Heart left ventricle (tissue), 13 donors: ENCODE measurements at regions not wholly inside any gene's neighbourhood (a gene's known extent, or its start where the extent isn't known, plus 50 kb on each side); places are given as distances from the start of the nearest gene placed in this dataset.

Experiments
- POLR2A ChIP-seq, 2 donors: fragments of 450-650 bp; IDR thresholded peaks; one replicate each; pipeline ENCODE4 v1.6.1; 2017; ENCODE audit warnings: antibody characterized with exemption in 2 of 2, mild to moderate bottlenecking in 2 of 2, moderate library complexity in 2 of 2
- TF ChIP-seq, protein P1 (sequence below), 12 donors: fragments of 200-600 bp; sonication (generic) in 4 of 12; IDR thresholded peaks; one replicate each; pipeline versions ENCODE4 v1.5.0 to v1.8.0; 2018 to 2022; ENCODE audit warnings: antibody characterized with exemption in 12 of 12, mild to moderate bottlenecking in 5 of 12
- donor health status: ischemic (EF 13 %, LVEDD 7.1; RV severe dilation, severe dysfunction).
- donor health status: DM: no; HTN: yes; CAD: no.
- donor health status: DM: no; HTN: no; CAD: no.
- donor health status: ischemic (EF 25% LVEDD 6.9; RV normal size, moderate dysfunction).
- donor health status: ischemic (EF 25% LVEDD 5.7; RV mildly dilated, moderate dysfunction).
- donor health status: ischemic (EF 35%, LVEDD 5.7; RV mildly dilated, moderate dysfunction).
- donor health status: nonischemic (EF 11% LVEDD 7.7; RV severe dilation, severe dysfunction).
- donor health status: DM: yes; HTN: yes; CAD: no.
- donor health status: PGD.
- donor health status: ischemic (EF 29% LVEDD 5.4; RV normal size, mild dysfunction).
- donor health status: nonischemic (EF 23%, LVEDD 6.1; RV moderate dilation, normal function).

DNA sequence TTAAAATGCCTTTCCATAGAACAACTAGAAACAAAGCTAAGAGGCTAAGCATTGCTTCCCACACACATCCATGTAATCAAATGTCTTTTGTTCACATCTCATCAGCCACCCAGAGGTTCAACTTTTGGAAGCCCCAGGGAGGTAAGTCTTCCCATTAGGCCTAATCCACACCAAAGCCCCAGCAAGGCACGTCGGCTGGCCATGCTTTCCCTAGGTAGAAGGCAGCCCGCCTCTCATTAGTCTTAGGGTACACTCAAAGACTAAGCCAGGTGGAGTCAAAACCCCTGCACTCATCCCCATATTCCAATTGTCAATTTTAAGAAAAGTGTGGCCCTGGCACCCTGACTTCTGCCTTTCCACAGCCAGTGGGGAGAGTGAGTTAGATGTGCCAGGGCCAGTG lies 87.9 kb downstream of the ATPSCKMT start:
- no peak for TF ChIP-seq POLR2A (IDR thresholded peaks at IDR 0.05)
- TF ChIP-seq, protein P1, sequence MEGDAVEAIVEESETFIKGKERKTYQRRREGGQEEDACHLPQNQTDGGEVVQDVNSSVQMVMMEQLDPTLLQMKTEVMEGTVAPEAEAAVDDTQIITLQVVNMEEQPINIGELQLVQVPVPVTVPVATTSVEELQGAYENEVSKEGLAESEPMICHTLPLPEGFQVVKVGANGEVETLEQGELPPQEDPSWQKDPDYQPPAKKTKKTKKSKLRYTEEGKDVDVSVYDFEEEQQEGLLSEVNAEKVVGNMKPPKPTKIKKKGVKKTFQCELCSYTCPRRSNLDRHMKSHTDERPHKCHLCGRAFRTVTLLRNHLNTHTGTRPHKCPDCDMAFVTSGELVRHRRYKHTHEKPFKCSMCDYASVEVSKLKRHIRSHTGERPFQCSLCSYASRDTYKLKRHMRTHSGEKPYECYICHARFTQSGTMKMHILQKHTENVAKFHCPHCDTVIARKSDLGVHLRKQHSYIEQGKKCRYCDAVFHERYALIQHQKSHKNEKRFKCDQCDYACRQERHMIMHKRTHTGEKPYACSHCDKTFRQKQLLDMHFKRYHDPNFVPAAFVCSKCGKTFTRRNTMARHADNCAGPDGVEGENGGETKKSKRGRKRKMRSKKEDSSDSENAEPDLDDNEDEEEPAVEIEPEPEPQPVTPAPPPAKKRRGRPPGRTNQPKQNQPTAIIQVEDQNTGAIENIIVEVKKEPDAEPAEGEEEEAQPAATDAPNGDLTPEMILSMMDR (IDR thresholded peaks at IDR 0.05) = no peak
